Neural progenitor cell (in vitro differentiated cells): ENCODE measurements at regions not wholly inside any gene's neighbourhood (a gene's known extent, or its start where the extent isn't known, plus 50 kb on each side); places are given as distances from the start of the nearest gene placed in this dataset.

Experiments
- EZH2phosphoT487 ChIP-seq: fragments of 200-600 bp; sonication (generic); IDR thresholded peaks from 2 replicates; pipeline ENCODE4 v1.6.1; 2017; ENCODE audit warnings: antibody characterized with exemption
- TF ChIP-seq, protein P1 (sequence below): fragments of 200-600 bp; sonication (generic); IDR thresholded peaks from 2 replicates; pipeline ENCODE4 v1.5.1; 2017; ENCODE audit warnings: antibody characterized with exemption, mild to moderate bottlenecking

DNA sequence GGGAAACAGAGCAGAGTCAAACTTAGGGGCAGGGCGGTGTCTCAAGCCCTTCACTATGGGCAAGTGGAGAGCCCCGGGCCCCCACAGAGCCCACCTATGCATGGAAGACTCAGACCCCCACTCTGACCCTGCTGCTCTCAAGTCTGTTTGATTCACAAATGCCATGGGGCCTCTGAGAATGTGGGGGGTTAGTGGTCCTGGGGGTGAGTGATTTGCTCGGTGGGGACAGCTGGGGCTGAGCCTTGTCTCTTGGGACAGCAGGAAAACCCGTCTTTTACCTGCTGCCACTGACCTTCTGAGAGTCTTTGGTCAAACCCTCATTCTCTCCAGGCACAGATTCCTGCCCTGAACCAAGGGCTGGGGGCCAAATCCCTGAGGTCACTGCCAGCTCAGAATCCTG is 201.0 kb upstream of the RTL1 start:
- TF ChIP-seq, protein P1, sequence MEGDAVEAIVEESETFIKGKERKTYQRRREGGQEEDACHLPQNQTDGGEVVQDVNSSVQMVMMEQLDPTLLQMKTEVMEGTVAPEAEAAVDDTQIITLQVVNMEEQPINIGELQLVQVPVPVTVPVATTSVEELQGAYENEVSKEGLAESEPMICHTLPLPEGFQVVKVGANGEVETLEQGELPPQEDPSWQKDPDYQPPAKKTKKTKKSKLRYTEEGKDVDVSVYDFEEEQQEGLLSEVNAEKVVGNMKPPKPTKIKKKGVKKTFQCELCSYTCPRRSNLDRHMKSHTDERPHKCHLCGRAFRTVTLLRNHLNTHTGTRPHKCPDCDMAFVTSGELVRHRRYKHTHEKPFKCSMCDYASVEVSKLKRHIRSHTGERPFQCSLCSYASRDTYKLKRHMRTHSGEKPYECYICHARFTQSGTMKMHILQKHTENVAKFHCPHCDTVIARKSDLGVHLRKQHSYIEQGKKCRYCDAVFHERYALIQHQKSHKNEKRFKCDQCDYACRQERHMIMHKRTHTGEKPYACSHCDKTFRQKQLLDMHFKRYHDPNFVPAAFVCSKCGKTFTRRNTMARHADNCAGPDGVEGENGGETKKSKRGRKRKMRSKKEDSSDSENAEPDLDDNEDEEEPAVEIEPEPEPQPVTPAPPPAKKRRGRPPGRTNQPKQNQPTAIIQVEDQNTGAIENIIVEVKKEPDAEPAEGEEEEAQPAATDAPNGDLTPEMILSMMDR, result no peak
- TF ChIP-seq EZH2phosphoT487, result no peak
